T47D (cell line): ENCODE measurements at regions not wholly inside any gene's neighbourhood (a gene's known extent, or its start where the extent isn't known, plus 50 kb on each side); places are given as distances from the start of the nearest gene placed in this dataset.

ENCODE experiments used
- DNase-seq, 2 experiments: peaks; one replicate each; pipeline versions ENCODE4 v3.0.0 to v3.0.0-alpha.2; 2011 to 2012; ENCODE audit warnings: low read depth in 1 of 2, low spot score in 1 of 2
- JUND ChIP-seq: IDR thresholded peaks from 2 replicates; pipeline ENCODE4 v1.6.1; 2012; ENCODE audit warnings: low read depth
- in situ Hi-C: cut with HindIII; loops from 2 replicates; pipeline ENCODE4 v1.10.0; 2016; ENCODE audit warnings: low sequenced_read_pairs, low pct_unique_long_range_greater_than_20kb

DNA sequence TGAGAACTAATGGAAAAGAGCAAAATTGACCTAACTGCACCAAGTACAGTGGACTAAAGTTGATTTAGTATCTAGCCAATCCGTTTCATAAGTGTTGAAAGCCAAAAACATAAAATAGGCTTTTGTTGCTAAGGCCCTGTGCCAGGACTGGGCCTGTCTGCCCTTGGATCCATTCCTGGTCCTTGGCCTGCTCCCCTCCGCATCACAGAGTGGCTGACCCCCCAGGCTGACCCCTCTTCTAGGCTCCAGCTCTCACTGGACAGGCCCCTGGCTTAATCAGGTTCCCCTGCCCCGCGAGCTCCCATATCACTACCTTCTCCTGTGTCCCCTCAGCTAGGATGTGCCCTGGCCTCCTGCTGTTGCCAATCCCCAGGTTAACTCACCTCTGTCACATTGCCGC, 313.6 kb upstream of the MYOCD start:
- in situ Hi-C loops: no loop called here
- no peak for TF ChIP-seq JUND
- DNase-seq: no peak

DNA sequence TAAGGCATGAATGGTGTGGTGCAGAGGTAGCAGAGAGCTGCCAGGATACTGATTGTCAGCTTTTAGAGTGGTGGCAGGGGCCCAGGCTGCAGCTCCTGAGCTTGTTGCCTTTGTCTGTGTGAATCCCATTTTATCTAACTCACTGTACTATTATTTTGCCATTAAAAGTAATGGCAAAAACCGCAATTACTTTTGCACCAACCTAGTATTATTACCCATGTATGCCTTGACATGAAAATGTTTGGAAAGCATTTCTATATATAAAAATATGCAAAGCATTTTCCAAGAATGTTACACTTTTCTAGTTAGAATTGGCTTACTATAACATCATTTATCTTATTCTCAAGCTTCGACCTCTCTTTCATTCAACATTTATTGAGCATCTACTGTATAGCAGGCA, 308.1 kb upstream of the MYOCD start:
- DNase-seq: no peak
- in situ Hi-C loops: no loop called here
- no peak for TF ChIP-seq JUND

DNA sequence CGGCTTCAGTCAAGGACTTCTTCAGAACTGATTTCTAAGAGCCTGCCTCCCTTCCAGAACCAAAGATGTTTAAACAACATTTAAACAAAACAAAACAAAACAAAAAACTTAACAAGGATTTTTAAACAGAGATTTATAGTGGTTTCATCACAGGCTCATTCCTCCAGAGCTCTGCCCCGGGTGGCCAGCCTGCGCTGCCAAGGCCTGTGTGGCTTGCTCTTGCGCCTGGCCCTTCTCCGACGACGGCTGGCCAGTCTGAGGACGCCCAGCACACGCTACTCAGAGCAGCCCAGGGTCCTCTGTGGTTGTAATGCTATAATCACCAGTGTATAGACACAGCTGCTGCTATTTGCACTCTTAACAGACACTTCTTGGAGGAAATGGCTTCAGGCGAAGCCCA, 307.2 kb upstream of the MYOCD start:
- in situ Hi-C loops: no loop called here
- DNase-seq: no peak
- no peak for TF ChIP-seq JUND

DNA sequence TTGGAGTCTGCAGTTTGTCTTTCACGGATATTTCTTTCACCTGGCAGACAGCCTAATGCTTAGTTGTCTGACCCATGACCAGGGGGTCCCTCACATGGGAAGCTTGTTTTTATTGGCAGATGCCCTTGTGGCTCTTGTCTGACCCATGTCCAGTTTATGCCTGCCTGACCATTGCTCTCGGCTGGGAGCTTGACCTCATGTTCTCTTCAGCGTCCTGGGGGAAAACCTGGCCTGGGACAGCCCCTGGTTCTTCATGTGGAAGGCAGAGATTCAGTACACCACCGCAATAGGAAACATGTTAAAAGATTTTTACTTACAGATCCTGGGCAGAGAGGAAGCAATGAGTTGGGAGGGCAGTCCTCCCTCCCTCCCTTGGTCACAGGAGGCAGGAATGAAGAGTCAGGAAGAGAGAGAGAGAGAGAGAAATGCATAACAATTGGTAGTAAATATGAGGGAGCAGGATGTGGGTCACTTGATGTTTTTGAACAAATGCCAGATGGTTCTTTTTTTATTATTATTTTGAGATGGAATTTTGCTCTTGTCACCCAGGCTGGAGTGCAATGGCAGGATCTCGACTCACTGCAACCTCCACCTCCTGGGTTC, 302.7 kb upstream of the MYOCD start:
- in situ Hi-C loops: no loop called here
- TF ChIP-seq JUND: no peak

DNA sequence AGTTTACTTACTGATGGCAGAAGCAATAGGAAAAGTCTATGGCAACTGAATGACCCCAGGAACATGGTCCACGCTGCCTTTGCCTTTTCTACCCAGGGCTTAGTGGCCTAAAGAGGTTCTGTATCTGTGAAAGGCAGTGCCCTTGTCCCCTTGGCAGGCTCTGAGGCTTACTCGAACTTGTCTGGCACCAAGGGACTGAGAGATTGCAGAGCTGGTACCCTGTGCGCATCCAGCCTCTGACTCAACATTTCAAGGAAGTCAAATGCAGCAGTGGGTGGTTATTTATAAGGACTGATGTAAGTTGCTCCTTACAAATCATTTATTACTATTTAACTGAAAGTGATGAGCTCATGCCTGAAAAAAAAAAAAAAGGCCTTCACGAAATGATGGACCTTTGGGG, 299.9 kb upstream of the MYOCD start:
- in situ Hi-C loops: no loop called here
- DNase-seq: no peak
- no peak for TF ChIP-seq JUND

More for the DNA sequence above, 302.7 kb upstream of the MYOCD start:
- DNase-seq: no peak

DNA sequence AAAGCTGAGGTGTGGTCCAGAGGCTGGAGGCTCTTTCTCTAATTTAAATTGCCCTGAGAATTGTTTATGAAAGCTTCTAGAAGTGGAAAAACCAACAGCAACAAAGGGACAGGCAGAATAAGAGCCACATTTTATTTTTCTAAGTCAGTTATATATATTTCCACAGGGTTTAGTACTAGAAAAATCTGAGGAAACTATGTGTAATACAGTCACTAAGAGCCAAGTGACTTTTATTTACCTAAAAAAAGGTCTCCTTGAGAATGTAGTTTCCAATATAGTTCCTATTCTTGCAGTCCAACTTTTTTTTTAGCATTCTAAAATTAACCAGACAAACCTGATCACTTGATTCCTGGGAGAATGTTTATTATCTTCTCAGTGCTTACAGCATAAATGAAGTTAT, 296.6 kb upstream of the MYOCD start:
- DNase-seq: no peak
- in situ Hi-C loops: no loop called here
- no peak for TF ChIP-seq JUND

DNA sequence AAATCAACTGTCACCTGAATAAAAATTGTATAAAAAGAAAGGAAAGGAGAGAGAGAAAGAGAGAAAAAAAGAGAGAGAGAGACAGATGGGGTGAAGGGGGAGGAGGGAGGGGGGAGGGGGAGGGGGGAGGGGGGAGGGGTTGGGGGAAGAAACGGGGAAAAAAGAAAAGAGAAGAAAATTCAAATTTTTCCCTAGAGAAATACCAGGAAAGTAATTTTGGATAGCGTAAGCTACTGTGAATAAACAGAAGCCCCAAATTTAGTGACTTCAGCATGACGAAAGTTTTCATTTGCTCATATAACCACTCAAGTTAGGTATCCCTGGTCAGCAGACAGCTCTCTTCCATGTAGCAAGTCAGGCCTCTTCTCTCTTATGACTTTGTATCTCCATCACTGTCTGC, 289.4 kb upstream of the MYOCD start:
- no peak for TF ChIP-seq JUND
- in situ Hi-C loops: no loop called here
- no peak for DNase-seq

DNA sequence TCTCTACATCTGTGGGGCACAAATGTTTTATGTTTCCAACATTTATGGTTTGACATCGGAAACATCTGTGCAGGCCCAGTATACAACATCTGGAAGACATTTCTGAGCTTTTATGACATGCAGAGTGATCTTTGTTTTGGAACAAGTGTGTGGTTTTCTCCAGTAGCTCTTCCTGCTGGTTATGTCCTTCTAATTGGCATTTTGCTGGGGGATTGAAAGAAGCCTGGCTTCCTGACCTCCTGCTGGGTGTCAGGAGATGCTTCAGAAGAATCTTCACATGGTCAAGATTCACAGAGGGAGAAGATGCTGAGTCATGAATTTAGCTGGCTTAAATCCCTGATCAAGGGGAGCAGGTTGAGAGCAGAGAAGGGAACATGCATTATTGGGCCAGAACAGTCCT, 279.5 kb upstream of the MYOCD start:
- no peak for TF ChIP-seq JUND
- in situ Hi-C loops: no loop called here
- DNase-seq: no peak

DNA sequence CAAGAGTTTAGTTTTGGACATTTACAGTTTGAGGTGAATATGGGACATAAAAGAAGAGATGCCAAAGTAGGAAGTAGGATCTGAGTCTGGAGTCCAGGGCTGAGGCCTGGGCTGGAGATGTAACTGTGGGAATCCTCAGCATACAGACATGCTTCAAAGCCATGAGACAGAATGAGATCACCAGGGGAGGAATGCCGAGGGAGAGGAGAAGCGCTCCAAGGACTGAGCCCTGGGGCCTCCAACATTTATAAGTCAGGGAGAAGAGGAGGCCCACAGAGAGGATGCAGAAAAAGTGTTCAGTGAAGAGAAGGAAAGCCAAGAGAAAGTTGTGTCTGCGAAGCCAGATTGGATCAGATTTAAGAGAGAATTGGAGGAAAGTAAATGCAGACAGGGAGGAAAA, 277.5 kb upstream of the MYOCD start:
- in situ Hi-C loops: no loop called here
- DNase-seq: no peak
- TF ChIP-seq JUND: no peak

DNA sequence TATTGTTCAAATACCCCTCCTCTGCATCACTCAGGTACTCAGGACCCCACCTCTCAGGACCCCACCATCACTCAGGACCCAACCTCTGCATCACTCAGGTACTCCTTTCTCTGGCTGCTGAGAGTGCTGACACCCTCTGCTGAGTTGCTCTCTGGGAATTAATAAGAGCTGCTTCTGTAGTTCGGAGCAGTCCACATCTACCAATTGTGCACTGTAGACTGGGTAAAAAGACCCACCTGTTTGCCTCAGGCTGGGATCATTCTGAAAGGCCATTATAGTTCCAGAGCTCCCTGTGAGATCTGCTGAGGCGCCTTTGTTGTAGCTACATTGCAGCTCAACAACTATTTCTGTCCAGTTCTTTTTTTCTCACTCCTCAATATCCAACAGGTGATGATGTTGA, 276.3 kb upstream of the MYOCD start:
- no peak for DNase-seq
- no peak for TF ChIP-seq JUND
- in situ Hi-C loops: no loop called here

DNA sequence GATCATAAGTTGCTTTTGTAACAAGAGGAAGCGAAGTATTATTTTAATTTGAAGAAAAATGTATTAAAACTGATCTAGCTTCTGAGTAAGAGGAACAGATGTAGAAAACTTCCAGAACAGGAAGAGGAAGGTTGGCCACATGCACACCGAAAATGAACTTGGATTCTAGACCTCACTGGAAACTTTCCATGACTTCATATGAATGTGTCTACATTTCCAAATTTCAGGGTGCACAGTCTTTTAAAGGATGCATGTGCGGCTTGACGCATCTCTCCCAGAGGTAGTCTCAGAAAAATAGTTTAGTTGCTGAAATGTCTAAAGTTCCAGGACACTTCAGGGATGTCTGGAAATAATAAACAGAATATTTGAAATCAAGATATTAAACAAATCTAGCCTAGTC, 275.1 kb upstream of the MYOCD start:
- no peak for DNase-seq
- in situ Hi-C loops: no loop called here

DNA sequence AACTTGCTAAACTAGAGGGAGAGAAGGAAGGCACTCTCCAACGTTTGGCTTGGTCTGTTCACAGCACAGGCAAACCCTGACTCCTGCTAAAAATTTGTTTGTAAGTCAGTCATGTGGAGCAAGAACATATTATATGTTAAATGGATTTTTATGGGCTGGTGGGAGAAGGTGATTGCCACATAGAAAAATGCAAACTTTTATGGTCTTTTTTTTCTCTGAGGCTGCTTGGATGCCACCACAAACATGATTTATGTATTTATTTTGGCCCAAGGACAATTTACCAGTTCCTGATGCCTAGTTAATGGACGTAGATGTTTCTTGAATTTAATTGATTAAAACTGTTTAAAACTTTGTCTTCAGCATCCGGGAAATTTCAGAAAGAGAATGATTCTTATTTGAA, 274.2 kb upstream of the MYOCD start:
- TF ChIP-seq JUND: no peak
- DNase-seq: no peak
- in situ Hi-C loops: no loop called here

More for the DNA sequence above, 275.1 kb upstream of the MYOCD start:
- no peak for TF ChIP-seq JUND

DNA sequence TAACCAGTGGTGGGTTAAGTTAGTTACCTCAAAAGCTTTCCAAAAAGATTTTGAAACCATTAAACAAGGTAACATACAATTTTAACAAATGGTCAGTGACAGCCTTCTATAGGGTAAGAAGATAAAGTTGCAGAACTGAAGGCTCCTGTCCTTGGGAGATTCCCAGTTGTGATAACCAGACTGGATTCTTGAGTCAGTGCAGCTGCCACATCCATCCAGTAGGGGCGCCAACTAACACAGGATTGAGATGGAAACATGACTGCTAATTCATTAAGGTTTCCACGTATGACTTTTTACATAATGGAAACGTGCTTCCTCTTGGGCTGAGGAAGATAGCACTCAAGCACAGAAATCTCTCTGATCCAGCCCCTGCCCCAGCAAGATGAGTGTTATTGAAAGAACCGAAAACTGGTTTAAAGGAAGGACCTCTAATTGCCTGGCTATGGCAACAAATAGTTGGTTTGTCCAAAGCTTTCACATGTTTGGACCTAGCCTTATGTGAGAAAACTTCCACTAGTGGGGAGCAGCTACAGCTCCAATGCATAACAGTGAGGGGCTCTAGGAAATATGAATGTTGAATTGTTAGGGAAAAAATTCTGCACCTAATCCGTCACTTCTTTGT, 269.8 kb upstream of the MYOCD start:
- no peak for TF ChIP-seq JUND
- peak in 1 of 2 experiments; percentile 47 for DNase-seq
- in situ Hi-C loops: no loop called here
